Gastrocnemius medialis (tissue), 4 donors: ENCODE measurements at regions not wholly inside any gene's neighbourhood (a gene's known extent, or its start where the extent isn't known, plus 50 kb on each side); places are given as distances from the start of the nearest gene placed in this dataset.

Experiments used
- CTCF ChIP-seq, 5 experiments: fragments of 450-650 bp in 3 of 5; fragments of 200-600 bp in 2 of 5; sonication (generic) in 2 of 5; IDR thresholded peaks in 4 of 5; conservative IDR thresholded peaks in 1 of 5; 1 replicate in 4 of 5; 2 replicates in 1 of 5; pipeline ENCODE4 v1.5.1; 2016 to 2019; ENCODE audit warnings: antibody characterized with exemption in 5 of 5, mild to moderate bottlenecking in 3 of 5, moderate library complexity in 3 of 5
- POLR2A ChIP-seq, 2 donors: fragments of 450-650 bp; IDR thresholded peaks; one replicate each; pipeline ENCODE4 v1.6.1; 2017; ENCODE audit warnings: antibody characterized with exemption in 2 of 2, mild to moderate bottlenecking in 2 of 2, moderate library complexity in 2 of 2

- TF ChIP-seq CTCF (IDR thresholded peaks at IDR 0.05 in 4 of 5, conservative IDR thresholded peaks at IDR 0.05 in 1 of 5): no peak
- TF ChIP-seq POLR2A (IDR thresholded peaks at IDR 0.05): no peak
Observed at GRCh38 chr13:33935969-33936368, 118.0 kb downstream of the RFC3 start.
